HG02943 (cell line): ENCODE measurements at regions not wholly inside any gene's neighbourhood (a gene's known extent, or its start where the extent isn't known, plus 50 kb on each side); places are given as distances from the start of the nearest gene placed in this dataset.
"Not testable (repeated sequence)": the region's sequence is repeated elsewhere in the genome, so short reads cannot be mapped to it uniquely, and the experiment has no call there.

Experiments used
- ATAC-seq: cut with Tn5 transposase; IDR thresholded peaks from one replicate; pipeline ENCODE4 v1.9.1; 2021; ENCODE audit warnings: mild to moderate bottlenecking, low read depth, moderate library complexity; ENCODE audit not compliant: unreplicated experiment

DNA sequence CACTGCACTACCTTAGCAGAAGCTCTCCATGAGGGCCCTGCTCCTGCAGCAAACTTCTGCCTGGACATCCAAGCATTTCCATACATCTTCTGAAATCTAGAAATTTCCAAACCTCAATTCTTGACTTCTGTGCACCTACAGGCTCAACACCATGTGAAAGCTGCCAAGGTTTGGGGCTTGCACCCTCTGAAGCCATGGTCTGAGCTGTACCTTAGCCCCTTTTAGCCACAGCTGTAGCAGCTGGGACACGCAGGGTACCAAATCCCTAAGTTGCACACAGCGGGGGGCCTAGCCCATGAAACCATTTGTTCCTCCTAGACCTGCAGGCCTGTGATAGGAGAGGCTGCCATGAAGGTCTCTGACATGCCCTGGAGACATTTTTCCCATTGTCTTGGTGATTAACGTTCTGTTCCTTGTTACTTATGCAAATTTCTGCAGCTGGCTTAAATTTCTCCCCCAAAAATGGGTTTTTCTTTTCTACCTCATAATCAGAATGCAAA is 102.7 kb downstream of the EN1 start:
- not testable (repeated sequence) for ATAC-seq

DNA sequence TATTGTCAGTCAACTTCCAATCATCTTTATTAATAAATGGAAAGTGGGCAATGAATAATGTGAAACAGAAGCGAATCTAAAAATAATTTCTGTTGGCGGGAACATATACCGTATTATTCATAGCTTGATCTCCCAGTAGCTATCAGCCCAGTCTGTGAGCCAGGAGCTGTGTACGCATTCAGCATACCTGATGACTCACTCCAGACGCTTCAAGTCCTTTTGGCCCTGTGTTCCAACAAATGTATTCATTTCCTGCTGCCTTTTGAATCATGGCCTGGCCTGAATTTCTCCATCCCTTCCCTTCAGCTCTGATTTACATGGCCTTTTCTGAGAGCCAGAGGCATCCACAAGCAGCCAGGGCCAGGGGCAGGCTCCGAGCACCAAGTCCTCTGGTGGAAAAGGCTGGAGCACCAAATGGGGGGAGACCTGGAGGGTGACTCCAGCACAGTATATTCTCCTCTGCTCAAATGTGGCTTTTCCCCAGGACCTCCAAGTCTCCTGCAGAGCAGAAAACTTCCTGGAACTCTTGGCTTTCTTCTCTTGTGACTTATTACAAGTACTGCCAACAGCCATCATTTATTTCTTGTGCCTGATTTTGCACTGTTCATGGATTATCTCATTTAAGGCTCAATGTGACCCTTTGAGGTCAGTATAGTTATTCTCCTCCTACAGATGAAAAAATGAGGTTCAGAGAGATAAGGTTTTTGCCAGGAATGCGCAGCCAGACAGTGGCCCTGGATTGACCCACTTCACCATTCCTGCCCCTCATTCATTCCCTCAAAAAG is 108.7 kb downstream of the EN1 start:
- no peak for ATAC-seq

DNA sequence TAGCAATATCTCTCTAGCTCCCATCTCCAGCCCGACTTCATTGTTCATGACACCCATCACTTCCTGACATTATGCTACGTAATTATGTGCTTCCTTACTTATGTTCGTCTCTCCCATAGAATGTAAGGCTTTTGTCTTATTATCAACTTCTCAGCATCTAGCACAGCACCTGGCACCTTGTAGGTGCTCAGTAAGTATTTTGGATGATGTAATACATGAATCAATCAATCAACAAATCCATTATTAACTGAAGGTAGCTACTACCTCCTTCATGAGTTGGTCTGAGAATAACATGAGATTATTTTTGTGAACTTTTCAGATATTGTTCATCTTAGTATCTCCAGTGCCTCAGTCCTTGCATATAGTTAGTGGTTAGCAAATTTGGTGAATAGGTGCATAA is 109.3 kb downstream of the EN1 start:
- no peak for ATAC-seq

DNA sequence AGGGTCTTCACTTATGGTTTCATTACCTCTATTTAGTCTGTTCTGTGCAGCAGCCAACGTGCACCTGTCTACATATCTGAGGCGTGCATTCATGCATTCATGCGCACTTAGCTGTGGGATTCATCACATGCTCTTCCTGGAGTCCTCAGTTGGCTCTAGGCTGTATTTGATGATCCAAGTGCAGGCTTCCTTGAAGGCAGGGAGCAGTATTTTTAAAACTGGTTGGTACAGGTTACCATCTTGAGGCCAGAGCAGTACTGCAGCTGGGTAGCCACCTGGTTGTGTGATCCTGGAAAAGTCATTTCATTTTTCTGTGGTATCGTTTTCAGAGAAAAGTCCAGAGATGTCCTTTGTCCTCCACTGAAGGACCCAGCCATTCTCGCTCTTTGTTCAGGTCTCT is 109.8 kb downstream of the EN1 start:
- no peak for ATAC-seq

DNA sequence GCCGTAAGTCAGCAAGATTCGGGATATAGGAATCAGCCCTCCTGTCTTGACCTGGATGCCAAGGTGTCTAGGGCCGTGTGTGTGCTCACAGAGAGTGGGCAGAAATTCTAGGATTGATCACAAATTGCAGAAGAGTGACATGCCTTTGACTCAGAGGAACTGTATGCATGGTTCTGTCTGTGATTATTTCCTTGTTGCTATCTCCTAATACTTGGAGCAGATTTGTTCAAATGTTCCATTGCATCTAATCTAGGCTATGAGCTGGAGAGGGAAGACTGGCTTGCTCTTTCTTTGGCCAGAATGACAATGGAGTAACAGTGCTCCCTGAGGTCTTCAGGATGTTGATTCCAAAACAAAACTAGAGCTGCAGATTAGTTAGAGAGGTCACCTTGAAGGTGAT is 115.0 kb downstream of the EN1 start:
- no peak for ATAC-seq

DNA sequence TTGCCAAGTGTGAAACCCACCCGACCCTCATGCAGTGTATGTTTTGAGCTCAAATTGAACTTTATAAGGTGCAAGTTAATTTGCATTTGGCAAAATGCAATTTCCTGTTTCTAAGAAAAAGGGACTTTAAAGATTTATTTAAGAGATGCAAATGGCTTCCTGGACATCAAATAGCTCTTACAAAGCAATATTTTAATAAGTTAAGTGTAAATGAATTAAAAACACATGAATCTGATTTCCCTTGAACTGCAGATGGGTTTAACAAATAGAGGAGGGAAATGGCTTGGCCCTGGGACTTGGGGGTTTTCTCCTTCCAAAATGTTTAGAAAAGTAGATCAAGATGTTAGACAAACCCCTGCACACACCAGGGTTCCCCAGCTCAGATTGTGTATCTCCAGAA is 116.0 kb downstream of the EN1 start:
- ATAC-seq: no peak

DNA sequence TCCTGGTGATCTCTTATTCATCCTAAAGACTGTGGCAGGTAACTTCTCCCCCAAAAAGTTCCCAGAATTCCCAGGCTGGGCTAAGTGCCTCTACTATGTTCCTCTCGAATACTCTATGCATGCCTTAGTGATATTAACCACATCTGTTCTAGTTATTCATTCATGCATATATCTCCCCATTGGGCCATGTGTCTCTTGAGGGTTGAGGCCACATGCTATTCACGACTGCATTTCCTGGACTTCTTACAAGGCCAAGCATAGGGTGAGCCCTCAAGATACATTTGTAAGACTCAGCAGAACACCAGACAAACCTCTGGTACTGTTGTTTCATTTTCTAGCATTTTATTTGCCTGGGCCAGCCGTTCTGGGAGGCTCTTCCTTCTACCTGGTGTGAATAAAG is 117.0 kb downstream of the EN1 start:
- ATAC-seq: no peak

DNA sequence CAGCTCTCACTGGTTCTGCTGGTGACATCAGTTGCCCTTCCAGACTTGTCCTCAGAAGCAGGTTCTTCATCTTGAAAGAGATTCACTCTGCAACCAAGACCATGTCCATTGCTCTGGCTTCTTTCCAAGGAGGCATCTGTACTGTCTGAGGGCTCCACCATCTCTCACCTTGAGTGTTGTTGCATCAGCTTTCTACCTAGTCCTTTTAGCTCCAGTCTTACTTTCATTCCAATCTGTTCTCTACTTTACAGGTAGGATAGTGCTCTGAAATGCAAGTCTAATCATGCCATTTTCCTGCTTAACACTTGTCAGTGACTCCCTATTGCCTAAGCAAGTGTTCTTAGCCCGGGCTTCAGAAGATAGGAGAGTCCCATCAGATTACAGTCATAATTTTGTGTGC is 117.7 kb downstream of the EN1 start:
- ATAC-seq: no peak

DNA sequence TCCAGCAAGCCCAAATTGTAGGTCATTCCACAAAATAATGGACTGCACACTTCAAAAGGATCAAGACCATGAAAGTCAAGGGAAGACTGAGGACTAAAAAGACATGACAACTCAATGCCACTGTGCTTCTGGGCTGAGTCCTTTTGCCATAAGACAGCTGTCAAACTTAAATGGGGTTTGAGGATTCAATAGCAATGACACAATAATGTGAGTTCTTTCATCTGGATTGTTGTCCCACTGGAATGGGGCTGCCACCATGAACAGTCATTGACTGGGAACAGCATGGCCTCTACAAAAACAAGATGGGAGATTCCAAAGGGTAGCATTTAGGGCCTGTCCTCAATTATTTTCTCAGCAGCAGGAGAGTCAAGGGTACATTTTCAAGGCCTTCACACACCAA is 118.5 kb downstream of the EN1 start:
- no peak for ATAC-seq

DNA sequence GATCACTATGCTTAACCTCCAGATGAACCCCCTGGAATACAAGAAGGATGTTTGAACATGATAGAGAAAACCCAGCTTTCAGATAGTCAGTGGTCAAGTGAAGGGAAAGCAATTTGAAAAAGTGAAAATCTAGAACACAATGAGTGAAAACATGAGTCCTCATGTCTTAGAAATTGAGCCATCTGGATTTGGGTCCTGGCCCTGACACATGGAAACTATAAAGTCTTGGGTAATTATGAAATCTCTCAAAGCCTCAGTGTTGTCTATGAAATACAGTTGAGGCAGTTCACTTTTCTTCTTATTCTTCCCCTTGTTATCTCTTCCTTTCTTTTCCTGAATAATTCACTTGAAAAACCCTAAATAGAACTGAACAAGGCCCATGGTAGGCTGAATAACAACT is 120.6 kb downstream of the EN1 start:
- no peak for ATAC-seq

DNA sequence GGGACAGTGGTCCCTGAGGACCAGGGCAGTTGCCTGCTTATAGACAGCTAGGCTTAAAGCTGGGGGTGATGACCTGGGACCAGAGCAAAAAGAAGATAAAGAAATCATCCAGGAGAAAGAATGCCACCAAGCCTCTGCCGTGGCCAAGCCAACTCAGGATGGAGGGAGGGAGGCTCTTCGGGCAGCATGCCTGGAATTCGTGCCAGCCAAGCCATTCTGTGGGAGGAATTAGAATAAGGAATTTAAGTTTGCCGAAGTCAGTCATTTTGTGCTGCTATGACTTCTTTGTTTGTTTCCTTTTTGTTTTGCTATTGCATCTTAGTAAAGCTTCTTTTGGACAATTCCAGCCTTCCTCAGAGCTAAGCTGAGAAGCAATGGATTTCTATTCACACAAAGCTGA is 124.1 kb downstream of the EN1 start:
- ATAC-seq: no peak

DNA sequence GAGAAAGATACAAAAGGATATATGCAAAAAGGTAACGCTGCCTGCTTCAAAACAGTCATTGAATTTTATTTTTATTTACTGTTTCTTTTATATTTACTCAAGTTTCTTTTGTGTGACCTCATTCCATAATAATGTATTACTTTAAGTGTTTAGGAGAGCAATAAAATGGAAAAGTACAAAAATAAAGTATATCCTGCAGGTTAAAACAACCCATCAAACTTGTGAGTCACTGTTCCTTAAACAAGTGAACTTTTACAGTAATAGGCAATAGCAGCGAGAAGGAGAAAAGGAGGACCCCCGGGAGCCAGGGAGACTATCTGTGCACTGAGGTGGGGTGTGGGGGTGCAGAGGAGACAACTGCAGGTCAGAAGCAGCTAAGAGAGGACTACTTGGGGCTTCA is 124.5 kb downstream of the EN1 start:
- no peak for ATAC-seq

DNA sequence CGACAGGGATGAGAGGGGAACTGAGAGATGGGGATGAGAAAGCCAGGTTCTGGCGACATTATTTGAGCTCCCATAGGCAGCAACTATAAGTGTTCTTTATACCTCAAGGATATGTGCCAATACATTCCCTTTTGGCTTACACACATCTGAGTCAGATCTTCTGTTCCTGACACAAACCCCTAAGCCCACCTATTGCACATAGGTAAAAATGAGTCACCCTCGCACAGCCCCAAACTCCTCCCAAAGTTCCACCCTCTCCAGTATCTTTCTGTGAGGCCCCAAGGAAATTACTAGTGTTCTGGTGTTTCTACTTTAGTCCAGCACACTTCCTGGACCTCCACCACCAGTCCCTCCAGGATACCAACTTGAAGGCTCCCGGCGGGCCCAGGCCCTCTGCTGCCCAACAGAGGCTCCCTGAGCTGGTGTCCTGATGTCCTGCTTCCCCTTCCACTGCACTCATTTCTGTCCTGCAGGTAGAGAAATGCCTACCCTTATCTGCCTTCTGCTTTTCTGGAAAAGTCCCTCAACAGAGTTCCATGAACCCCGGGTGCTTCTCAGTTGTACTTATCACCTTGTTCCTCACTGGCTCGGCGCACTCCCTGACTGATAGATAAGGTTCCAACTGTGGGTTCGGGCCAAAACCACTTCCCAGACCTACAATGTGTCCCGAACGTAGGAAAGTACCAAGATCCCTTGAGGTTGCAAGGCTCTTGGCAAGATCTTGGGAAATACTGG is 125.5 kb downstream of the EN1 start:
- ATAC-seq: no peak

DNA sequence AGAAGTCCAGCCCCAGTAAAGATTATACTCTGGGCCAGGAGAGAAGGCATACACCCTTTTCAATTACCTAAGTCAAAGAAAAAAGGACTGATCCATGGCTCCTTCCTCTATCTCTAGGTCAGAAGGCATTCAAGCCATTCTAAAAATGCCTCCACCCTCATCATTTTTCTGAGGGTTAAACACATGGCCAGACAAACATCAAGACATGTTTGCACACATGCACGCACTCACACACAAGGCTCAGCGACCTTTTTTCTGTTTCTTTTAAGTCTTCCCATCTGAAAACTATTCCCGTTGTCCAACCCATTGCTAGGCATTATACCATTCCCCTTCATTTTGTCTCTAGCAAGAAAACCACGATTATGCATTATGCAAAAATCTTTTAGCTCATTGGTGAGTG is 126.6 kb downstream of the EN1 start:
- no peak for ATAC-seq

DNA sequence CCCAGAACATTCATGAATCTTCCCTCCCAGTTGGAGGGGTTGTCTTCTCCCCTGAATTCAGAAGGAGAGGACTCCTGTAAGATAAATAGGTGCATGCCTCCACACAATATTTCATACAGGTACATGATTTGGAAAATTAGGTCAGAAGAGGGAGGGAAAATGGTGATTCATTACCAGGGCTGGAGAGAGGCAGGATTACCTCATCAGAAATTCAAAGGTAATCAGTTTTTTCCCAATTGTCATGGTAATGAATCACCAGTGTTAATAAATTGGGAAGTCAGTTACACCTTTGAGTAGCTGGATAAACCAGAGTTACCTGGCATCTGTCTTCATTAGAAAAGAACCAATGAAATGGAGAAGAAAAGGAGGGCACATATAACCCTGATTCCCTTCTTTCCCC is 128.5 kb downstream of the EN1 start:
- ATAC-seq: no peak

DNA sequence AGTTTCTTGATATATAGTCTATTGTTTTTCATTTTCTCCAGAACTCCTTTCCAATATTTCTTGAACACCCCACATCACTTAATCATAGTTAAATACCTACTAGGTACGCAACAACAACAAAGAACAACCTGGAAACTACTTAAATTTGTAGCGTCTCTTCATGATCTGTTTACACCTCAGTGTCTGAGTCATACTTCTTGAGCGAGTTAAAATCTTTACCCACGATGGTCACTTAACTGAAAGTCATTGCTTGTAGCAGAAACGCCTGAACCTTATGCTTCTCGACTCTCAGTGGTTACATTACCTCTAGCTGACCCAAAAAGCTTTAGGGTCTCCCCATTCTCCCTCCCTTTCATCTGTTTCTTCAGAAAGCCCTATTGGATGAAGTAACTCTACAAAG is 131.3 kb downstream of the EN1 start:
- no peak for ATAC-seq

DNA sequence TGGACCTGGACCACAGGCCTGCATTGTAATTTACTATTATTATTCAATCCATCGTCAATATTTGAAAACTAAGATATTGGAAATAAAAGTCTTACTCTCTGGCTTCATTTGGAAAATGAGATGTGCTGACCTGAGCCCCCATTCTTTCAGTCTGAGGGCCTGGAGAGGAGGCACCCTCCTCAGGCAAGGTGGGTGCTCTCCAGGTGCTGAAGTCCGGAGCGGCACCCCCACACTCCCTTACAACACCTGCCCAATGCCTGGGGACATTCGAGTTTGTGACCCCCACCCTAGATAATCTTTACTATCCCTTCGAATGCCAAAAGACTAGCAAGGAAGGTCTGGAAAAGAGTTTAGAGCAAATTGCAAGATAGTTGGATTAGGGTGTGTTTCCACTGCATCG is 133.3 kb downstream of the EN1 start:
- no peak for ATAC-seq

DNA sequence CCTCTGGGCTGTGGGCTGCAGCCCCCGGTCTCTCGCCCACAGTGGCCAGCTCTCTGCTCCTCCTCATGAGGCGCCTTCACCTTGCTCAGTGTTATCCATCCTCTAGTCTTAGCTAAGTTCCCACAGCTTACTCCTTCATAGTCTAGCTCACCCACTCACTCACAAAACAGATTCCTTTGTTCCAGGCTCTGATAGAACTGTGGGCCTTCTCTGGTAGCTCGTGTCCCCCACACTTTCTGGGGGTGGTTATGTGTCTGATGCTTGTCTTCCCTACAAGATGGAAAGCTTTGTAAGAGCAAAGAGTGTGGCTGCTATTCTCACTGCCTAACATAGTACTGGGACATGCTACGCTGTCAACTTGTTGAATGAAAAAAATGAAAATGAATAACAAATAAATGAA is 135.8 kb downstream of the EN1 start:
- ATAC-seq: no peak

DNA sequence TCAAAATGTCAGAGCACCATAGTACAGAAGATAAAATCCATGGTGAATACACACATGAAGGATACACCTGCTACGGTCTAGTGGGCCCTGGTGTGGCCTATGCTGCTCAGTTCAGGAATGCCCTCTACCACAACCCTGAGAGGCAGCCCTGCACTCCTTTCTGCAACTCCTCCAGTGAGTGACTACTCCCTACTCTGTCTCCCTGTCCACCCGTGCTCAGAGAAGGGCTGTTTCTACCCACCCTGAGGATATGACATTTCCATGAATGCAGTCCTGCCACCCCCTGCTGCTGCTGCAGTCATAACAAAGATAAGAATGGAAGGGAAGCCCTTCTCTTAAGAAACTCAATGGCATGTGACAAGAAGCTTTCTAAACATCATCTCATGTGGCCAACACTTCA is 137.0 kb downstream of the EN1 start:
- ATAC-seq: no peak

DNA sequence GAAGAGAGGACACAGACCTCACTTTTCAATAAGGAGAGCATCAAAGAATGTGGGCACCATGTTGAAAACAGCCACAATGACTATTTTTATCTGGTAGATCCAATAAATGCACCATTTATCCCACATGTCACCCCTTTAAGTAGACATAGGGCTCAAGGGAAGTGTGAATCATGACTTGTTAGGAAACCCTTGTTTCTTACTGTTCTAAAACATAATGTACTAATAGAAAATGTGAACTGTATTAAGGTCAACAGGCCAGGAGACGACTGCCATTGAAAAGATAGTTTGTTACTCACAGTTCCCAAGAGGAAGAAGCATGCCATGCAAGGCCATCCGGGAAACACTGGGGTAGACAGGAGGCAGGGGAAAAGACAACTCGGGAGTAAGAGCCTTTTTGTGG is 137.7 kb downstream of the EN1 start:
- no peak for ATAC-seq

DNA sequence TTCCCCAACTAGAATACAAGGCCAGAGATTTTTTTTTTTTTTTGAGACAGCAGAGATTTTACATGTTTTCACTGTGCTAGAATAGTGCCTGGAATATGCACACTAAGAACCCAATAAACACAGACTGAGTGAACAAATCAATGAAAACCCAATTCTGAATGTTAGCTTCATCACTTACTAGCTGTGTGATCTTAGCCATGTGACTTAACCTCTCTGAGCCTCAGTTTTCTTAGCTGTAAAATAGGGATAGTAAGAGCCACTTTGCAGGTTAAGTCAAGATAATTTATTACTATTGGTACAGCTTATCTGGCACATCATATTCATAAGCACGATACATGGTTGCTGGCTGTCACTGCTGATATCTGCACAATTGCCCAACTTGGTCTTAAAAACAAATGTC is 140.6 kb downstream of the EN1 start:
- ATAC-seq: no peak

DNA sequence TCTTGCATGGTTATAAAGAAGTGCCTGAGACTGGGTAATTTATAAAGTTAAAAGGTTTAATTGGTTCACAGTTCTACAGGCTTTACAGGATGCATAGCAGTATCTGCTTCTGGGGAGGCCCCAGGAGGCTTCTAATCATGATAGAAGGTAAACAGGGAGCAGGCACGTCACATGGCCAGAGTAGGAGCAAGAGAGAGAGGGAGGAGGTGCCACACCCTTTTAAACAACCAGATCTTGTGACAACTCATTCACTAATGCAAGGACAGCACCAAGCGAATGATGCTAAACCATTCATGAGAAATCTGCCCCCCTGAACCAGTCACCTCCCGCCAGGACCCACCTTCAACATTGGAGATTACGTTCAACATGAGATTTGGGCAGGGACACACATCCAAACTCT is 141.1 kb downstream of the EN1 start:
- no peak for ATAC-seq
